H1 (cell line): ENCODE measurements at regions not wholly inside any gene's neighbourhood (a gene's known extent, or its start where the extent isn't known, plus 50 kb on each side); places are given as distances from the start of the nearest gene placed in this dataset.

Experiments
- RBBP5 ChIP-seq: IDR thresholded peaks from 2 replicates; pipeline ENCODE4 v1.7.1; 2012; ENCODE audit warnings: low read depth, mild to moderate bottlenecking, inconsistent platforms, low read length, moderate library complexity, borderline replicate concordance
- TF ChIP-seq, protein P1 (sequence below), 3 experiments: IDR thresholded peaks; 1 replicate in 2 of 3; 2 replicates in 1 of 3; pipeline versions ENCODE4 v1.5.1 to v1.6.1; 2011; ENCODE audit warnings: low read length in 3 of 3, mild to moderate bottlenecking in 3 of 3, inconsistent platforms in 2 of 3, low read depth in 1 of 3, moderate library complexity in 1 of 3; ENCODE audit not compliant: insufficient read depth in 1 of 3; ENCODE audit errors: control extremely low read depth in 1 of 3

DNA sequence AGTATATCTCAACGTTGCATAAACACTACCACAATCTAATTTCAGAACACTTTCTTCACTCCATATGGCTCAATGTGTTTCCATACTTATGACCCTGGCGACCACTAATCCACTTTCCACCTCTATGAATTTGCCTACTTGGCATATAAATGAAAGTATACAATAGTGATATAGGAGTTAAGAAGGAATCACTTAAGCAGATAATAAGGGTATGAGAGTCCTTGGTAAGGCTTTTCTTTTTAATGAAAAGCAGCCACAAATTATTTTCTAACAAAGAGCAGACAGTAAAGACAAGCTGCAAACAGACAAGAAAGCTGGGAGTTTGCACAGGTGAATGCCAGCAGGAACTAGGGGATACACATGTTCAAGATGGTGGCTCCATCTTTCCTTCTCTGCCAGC is 615.1 kb upstream of the NUDT12 start (continued):
- no peak for TF ChIP-seq RBBP5
- TF ChIP-seq, protein P1, sequence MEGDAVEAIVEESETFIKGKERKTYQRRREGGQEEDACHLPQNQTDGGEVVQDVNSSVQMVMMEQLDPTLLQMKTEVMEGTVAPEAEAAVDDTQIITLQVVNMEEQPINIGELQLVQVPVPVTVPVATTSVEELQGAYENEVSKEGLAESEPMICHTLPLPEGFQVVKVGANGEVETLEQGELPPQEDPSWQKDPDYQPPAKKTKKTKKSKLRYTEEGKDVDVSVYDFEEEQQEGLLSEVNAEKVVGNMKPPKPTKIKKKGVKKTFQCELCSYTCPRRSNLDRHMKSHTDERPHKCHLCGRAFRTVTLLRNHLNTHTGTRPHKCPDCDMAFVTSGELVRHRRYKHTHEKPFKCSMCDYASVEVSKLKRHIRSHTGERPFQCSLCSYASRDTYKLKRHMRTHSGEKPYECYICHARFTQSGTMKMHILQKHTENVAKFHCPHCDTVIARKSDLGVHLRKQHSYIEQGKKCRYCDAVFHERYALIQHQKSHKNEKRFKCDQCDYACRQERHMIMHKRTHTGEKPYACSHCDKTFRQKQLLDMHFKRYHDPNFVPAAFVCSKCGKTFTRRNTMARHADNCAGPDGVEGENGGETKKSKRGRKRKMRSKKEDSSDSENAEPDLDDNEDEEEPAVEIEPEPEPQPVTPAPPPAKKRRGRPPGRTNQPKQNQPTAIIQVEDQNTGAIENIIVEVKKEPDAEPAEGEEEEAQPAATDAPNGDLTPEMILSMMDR (IDR thresholded peaks at IDR 0.05; ENCODE audit: control extremely low read depth in 1 of 3, insufficient read depth in 1 of 3, low read depth in 1 of 3, low read length in 3 of 3): no peak
- TF ChIP-seq, all 59 proteins: peak for 0
